GM21367 (cell line): ENCODE measurements at regions not wholly inside any gene's neighbourhood (a gene's known extent, or its start where the extent isn't known, plus 50 kb on each side); places are given as distances from the start of the nearest gene placed in this dataset.
"Not testable (repeated sequence)": the region's sequence is repeated elsewhere in the genome, so short reads cannot be mapped to it uniquely, and the experiment has no call there.

Experiments used
- ATAC-seq: cut with Tn5 transposase; IDR thresholded peaks from one replicate; pipeline ENCODE4 v1.9.1; 2021; ENCODE audit not compliant: unreplicated experiment

DNA sequence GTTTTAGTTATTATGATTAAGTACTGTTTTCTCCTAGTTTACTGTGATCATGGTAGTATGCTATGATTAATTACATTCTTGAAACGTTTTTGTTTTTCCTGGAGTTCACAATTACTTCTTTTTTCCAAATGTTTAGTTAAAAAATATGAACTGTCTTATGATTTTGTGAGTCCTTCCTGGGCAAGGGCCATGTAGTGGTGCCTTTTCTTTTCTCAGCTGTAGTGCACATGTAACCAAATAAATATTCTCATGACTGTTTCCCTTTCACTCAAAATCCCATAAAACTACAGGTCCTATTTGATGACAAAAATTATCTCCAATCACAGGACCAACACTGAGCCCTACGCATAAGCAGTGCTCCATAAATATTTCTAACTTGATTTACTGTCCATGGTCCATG is 118.9 kb upstream of the EGR2 start:
- no peak for ATAC-seq

DNA sequence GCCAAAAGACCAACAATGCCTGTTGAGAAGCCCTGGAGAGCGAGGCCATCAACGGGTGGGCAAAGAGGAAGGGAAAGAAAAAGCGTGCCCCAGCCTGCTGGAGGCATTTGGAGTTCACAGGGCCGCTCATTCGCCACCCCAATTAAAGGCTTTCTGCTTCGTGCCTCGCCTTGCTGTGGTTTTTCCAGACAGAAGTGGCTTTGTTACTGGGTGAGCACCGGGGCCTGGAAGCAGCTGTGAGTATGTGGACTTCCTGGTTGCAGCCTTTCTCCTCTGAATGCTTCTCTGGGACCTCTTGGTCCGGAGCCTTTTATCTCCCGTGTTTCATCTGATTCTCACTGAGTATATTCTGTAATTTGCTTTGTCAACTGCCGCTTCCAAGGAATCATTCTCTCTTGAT is 118.1 kb upstream of the EGR2 start:
- no peak for ATAC-seq

DNA sequence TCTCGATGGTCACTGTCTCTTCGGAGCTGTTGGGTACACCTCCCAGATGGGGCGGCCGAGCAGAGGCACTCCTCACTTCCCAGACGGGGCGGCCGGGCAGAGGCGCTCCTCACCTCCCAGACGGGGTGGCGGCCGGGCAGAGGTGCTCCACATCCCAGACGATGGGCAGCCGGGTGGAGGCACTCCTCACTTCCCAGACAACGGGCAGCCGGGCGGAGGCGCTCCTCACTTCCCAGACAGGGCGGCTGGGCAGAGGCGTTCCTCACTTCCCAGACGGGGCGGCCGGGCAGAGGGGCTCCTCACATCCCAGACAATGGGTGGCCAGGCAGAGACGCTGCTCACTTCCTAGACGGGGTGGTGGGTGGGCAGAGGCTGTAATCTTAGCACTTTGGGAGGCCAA is 112.6 kb upstream of the EGR2 start:
- ATAC-seq = not testable (repeated sequence)

DNA sequence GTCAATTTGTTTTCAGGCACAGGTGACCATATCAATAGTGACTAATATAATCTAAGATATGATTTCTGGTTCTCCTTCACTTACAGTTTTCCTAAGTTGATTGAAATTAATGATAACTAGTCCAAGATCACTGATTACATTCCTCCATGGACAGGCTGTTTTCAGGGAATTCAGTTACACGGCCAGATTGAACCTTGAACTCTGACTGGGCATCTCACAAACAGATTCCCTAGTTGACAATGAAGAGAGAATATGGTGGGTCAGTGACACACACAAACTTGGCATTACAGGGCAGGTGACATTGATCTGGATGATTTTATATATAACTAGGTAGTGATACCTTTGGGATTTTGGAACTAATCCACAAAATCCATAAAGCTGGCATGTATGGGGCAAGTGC is 110.2 kb upstream of the EGR2 start:
- no peak for ATAC-seq

DNA sequence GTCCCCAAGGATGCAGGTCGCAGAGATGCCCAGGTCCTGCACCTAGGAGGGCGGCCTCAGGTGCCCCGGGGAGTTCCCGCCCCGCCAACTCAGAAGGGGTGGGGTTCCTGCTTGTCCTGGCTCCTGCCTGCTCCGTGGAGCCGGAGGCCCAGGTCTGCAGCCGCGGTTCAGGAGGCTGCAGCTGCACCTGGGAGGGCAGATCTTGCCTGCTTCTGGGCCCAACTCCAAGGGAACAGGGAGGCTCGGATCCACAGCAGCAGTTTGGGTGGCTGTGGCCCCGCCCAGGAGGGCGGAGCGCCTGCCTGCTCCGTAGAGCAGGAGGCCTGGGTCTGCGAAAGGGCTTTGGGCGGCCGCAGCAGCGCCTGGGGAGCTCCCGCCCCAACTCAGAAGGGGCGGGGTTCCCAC is 108.2 kb upstream of the EGR2 start:
- no peak for ATAC-seq

DNA sequence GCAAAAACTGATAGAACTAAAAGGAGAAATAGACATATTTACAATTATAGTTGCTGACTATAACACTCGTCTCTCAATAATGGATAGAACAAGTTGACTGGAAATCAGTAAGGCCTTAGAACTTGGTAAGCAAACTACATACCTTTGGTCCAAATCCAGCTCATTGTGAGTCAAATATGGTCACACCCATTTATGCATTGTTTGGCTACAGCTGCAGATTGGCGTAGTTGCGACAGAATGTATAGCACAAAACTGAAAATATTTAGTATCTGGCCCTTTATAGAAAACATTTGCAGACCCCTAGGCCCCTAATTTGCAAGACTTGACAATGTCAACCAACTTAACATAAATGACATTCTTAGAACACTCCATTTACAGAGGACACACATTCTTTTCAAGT is 103.6 kb upstream of the EGR2 start:
- ATAC-seq = no peak

DNA sequence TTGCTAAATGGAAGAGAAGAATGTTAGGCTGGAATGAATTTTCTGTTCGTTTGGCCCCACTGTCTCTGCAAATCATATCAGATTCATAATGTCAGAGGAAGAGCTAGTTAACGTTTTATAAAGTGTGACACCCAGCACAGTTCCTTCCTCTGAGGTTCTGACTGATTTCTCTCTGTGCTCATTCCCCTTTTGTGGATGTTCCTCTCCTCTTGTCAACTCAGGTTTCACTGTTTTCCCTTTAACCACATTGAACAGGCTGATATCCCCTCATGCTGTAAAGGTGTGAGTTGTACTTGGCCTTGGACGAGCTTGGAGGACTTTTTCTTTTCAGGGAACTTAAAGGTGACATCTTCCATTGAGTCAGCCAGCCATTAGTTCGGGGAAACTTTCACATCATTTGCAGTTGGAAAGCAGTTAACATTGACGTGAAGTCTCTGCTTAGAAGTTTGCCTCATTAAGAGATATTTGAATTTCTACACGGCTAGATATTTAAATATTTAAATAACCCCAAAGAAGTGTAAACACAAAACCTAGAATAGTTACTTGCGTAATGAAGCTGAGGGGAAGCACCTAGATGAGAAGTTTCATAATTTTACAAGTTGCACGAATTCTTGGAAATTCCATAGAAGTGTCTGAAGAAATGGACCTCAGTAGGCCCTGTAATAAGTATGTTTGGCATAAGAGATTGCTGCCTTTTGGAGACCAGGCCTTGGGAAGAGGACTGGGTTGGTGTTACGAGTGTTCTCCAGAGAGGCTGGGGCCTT is 101.5 kb upstream of the EGR2 start:
- ATAC-seq = no peak

DNA sequence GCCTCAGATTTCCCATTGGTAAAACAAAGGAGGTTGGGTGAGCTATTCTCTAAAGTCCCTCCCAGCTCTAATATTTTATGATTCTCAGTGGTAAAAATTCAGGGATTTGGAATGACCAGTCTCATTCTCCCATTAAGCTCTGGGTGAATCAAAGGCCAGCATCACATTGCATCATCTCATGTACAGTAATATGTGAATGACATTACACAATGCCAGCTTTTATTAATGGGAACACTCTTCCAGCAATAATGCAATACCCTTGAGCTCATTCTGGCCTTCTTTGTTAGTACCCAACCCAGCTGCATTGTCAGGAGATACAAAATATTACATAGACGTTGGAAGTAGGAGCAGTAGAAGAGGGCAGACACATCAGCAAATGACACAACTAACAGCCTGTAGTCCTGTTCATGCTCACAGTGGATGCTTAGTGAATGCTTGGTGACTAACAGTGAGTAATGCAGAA is 100.0 kb upstream of the EGR2 start:
- ATAC-seq = no peak

DNA sequence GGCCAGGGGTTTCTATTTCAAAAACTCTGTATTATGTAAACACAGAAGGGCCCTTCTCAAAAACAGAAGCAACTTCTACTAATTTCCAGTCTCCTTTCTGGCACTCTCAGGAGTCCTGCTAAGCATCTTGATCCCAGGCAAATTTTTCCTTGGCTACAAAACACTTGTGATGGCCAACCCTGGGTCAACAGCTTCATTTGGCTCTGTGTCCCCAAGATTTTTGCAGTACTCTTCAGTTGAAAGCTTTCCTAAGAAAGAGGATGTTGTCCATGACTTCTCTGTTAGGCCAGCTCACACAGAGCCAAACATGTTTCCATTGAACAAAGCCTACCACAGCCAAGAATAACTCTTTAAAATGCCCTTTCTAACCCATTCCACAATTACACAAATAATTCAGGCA is 99.0 kb upstream of the EGR2 start:
- ATAC-seq = no peak

DNA sequence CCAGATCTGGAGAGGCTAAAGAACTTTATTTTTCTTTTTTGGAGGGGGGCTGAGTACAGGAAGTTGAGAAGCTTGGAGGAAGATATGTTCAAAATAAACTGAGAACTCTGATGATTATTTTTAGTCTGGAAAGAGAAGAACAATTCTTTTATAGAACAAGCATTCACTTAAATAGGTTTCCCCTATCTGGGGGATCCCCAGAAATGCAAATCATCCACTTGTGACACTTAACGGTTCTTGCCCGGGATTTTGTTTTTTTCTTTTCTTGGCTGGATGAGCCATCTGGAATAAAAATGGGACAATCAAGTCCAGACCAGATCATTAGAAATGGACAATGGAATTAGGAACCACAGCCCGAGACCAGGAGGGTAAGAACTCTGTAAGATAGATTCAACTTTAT is 95.9 kb upstream of the EGR2 start:
- ATAC-seq = no peak

DNA sequence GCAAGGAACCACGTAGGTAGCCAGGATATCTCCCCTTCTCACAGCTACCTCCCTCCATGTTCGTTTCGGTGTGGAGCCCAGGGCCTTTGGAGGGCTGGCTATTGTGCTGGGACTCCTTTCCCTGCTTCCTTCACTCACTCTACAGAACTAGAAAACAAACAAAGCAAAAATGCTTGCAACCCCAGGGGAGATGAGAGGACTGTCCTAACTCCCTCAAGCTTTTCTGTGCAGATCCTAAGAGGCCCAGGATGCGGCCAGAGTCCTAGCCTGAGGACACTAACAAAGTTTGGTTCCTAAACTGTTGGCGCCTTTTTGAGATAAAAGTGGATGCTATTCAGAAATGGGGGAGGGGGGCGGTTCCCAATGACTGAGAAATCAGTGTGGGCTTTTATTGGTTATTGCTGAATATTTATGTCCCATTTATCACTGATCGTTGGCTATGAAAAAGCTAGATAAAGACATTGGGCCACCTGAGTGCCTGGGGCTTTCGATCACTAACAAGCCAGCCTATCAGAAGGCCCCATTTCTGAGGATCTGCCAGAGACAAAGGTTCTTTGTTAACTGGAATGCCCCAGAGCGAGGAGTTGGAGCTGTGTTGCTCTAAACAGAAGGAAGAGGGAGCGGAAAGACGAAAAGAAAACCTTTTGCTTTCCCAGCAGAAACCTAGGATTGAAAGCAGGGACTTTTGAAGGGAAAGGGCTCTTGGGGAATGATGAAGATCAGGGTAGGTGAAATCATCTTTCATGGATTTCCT is 95.2 kb upstream of the EGR2 start:
- no peak for ATAC-seq

DNA sequence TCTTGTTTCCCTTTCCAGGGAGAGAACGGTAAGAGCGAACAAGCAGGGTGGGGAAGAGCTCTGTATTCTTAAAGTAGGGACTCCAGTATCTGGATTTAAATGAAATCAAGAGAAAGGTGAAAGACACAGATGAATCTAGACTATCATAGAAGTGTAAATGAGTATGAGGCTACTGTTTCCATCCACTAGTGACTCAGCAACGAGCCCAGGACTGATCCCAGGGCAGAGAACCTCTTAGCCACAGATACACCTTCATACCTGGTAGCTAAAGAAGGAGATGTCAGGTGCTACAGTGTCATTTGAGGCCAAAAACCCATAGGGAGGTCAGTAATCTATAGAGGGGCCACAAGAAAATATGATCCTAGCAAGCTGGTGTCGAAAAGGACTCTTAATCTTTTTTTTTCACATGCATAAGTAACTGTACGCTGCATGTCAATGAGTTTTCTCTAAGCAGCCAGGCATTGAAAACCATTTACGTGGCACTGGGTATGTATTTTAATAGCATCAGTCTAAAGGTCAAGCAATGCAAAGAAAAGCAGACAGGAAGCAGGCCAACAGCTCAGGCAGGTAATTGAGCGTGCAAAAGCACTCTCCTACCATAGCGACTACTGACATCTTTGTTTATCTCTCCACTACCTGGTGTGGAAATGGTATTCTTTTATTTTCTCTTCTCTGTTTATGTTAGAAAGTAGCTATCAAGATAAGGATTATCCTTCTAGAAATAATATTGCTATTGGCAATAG is 91.5 kb upstream of the EGR2 start:
- ATAC-seq = no peak

DNA sequence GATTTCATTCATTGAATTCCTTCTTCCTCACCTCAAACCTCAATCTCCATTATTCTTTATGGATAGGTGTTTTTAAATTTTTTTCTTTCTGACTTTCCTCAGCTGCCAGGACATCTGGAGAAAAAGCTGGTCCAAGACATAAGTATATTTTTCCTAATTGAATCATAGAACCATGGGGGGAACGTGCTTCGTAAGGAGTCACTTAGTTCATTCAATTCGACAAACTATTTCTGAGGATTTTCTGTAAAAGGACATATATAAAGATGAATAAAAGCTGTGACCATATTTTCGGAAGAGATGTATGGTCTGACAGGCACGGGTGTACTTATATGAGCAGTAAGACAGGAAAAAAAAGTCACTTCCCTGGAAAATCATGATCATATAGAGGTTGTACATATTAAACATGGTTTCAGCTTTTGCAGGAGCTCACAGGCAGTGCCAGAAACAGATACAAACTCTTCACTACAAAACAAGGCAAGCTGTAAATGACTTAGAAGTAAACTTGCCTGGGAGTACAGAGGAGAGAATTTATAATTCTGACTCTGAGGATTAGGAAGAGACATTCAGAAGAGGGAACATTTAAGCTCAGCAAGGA is 88.2 kb upstream of the EGR2 start:
- ATAC-seq = no peak

DNA sequence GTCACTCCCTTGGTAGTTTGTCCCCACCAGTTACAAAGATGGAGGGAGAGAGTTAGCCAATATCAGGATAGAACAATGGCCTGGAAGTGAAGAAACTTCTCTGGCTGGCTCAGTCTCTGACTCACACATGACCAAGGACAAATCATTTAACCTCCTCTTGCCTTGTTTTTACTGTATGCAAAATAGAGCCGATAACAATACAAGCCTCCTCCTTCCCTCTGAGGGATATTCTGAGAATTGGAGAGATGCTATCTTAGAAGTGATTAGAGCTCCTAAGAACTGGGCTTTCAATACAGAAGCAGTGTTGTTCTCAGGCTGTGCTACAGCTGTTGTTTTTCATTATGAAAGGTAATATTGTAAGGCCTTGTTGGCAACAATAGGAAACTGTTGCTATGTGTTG is 87.7 kb upstream of the EGR2 start:
- no peak for ATAC-seq

DNA sequence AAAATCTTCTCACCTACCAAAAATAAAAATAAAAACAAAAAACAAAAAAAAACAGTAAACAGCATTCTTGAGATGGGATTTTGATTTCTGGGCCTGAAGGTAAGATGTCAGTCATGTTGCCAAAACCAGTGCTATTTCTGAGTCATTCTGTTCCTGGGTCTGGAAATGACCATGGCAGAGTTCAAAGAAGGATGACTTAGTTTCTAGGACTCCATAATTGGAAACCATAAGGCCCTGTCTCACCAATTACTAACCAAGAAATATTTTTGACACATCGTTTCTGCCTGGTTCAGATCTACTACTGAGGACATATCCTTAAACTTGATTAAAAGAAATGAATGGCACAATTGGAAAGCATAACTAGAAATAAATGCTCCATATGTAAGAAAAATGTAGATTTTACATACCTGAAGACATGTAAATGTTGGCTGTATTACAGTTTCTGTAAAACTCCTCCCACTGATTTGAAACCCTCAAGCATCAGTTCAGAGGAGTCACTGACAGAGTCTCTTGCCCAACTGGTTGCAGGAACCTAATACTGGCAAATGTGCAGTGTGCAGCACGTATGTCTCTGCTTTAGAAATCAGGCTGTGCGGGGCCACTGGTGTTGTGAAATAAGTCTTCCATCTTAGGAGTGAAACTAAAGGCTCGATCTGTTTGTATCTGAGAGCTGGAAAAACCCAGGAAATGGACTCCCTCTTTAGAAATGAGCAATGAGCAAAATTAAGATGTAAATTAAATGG is 84.8 kb upstream of the EGR2 start:
- no peak for ATAC-seq

DNA sequence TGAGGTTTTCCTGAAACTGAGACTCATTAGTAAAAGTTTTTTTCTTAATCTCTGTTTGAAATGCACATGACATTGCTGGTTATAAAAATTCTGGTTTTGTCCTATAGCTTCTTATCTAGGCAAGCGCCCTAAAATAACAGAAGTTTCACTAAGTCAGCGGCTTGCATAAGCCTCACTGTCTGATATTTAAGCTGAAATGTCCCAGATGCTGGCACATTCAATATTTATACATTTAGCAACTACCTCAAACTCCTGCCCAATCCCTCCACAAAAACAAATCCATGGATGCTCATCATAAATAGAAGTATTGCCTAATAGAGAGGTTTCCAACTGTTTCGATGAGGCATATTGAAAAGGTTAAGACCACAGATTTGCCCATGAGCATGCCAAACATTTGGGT is 83.1 kb upstream of the EGR2 start:
- no peak for ATAC-seq

DNA sequence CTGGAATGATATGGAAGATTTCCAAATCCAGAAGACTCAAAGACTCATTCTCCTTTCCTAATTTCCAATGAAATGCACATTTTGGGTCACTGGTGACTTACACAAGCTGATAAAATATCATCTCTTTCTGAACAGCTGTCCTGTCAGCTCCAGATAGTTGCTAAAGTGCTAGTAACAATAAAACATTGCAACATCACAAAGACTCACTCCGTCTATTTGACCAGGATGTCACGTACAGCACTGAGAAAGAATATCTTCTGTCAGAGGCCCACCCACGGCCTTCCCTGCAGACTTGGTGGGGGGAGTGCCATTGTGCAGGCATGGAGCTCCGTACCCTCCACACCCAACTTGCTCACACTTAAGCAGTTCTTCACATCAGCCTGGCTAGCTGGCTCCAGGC is 78.9 kb upstream of the EGR2 start:
- no peak for ATAC-seq

DNA sequence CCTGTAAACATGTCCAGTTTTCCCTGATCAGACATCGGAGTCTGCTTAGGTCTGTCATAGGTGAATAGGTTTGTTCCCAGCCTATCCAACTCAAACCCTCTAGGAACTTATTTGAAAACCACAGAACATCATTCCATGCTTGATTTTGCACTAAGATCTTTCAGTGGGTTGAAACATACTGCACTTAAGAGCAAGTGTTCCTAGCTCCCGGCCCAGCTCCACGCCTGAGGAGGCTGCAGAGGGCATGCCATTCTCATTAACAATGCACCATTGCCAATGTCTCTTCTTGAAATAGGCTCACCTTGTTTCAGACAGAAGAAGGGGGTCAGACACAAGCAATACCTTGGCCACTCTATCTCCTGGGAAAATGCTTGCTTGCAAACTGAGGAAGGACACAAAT is 78.0 kb upstream of the EGR2 start:
- ATAC-seq = no peak

DNA sequence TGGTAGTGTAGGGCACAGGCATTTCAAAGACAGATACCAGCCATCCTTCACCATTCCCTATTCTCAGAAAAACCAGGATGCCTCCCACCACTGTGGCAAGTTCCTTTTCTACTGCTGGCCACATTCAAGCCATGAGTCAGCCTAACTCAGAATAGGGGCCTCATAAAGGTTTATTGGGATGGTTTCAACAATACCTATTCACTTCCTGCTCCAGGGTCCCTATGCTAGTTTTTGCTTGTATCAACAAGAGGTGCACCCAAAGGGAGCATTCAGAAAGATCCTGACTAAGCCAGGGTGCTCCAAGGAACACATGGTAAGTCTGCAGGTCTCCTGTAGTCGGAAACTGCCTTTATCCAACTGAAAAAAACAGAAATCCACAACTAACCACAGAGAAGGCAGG is 76.9 kb upstream of the EGR2 start:
- ATAC-seq = no peak

DNA sequence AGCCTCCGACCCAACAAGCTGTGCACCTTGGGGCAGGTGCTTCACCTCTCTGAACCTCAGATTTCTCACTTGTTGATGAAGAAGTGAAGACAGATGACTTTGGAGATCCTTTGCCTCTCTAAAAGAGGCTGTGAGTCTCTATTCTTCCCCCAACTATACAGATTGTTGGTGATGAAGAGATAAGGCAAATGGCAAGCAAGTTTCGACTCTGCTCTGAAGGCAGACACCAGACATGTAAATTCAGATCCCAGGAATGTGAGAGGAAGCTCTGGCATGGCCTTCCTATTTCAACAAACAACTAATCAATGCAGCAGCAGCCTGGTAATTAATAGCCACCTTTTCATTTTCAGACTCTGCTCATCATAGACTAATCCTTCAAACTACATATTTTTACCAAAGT is 74.2 kb upstream of the EGR2 start:
- ATAC-seq = no peak

DNA sequence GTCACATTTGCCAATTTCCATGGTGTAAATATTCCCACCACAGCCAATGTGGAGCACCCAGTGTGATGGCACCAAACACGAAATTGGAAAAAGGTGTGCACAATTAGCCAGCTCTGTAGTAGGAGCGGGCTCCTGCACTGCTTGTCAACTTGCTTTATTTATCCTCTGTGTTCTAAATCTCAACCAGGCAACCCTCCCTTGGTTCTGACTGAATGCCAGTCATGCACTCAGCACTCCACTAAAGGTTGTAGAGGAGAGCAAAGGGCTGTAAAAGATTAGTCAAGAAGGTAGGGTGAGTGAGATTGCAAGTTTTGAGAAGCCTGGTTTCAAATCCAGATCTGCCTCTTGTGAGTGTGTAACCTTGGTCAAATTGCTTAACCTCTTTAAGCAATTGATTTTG is 71.5 kb upstream of the EGR2 start:
- no peak for ATAC-seq
